SK-N-MC (cell line): ENCODE measurements at regions not wholly inside any gene's neighbourhood (a gene's known extent, or its start where the extent isn't known, plus 50 kb on each side); places are given as distances from the start of the nearest gene placed in this dataset.

ENCODE experiments used
- DNase-seq: peaks from one replicate; pipeline ENCODE4 v3.0.0-alpha.2; 2011; ENCODE audit warnings: low read depth, low spot score
- H3K27ac ChIP-seq: fragments of 200-600 bp; sonication (generic); 2 replicates; pipeline ENCODE4 v1.5.1; 2016; ENCODE audit warnings: mixed run types
- H3K36me3 ChIP-seq: fragments of 200-600 bp; sonication (generic); 2 replicates; pipeline ENCODE4 v1.6.1; 2017; ENCODE audit warnings: antibody characterized with exemption, low read length, mixed read lengths; ENCODE audit not compliant: insufficient read depth
- H3K4me3 ChIP-seq: fragments of 200-600 bp; sonication (generic); 2 replicates; pipeline ENCODE4 v1.5.1; 2016
- H3K9ac ChIP-seq: fragments of 200-600 bp; sonication (generic); 2 replicates; pipeline ENCODE4 v1.8.0; 2017; ENCODE audit warnings: mixed run types, mixed read lengths; ENCODE audit not compliant: insufficient read length
- H3K9me3 ChIP-seq: fragments of 200-600 bp; sonication (generic); 2 replicates; pipeline ENCODE4 v1.6.1; 2017; ENCODE audit warnings: low read depth, mild to moderate bottlenecking, antibody characterized with exemption, low read length, moderate library complexity, mixed read lengths
- EZH2 ChIP-seq: fragments of 200-600 bp; sonication (generic); IDR thresholded peaks from one replicate; pipeline ENCODE4 v1.6.1; 2017; ENCODE audit warnings: antibody characterized with exemption
- FOXP2 ChIP-seq: optimal IDR thresholded peaks from 2 replicates; pipeline ENCODE3; 2011; ENCODE audit warnings: mild to moderate bottlenecking, moderate library complexity; ENCODE audit not compliant: insufficient read depth; ENCODE audit errors: extremely low read length, control extremely low read depth
- POLR2AphosphoS5 ChIP-seq: IDR thresholded peaks from 2 replicates; pipeline ENCODE4 v1.6.1; 2012; ENCODE audit warnings: mild to moderate bottlenecking, low read depth, low read length, borderline replicate concordance

- peak; percentile 95 for DNase-seq
- TF ChIP-seq FOXP2 (no peak), POLR2AphosphoS5 (peak; percentile 54; the same call in 1 of the 2 replicates)
- Histone ChIP-seq H3K36me3 (no peaks in the 10 kb centered on the region), H3K9me3 (no peaks in the 10 kb centered on the region), H3K9ac (peak overlapping the region; percentile 30), H3K27ac (peak overlapping the region; percentile 96), H3K4me3 (peak overlapping the region; percentile 70)
Observed at GRCh38 chr6:132972971-132973370, 158.6 kb downstream of the RPS12 start.

- Histone ChIP-seq H3K4me3 (peak overlapping the region; percentile 70), H3K9ac (peak overlapping the region; percentile 32), H3K27ac (peak overlapping the region; percentile 96), H3K9me3 (no peaks in the 10 kb centered on the region), H3K36me3 (no peaks in the 10 kb centered on the region)
- no peak for DNase-seq
- no peak for TF ChIP-seq FOXP2
- TF ChIP-seq POLR2AphosphoS5, result no peak
- no peak for TF ChIP-seq EZH2
Observed at GRCh38 chr6:132973514-132973993, 159.2 kb downstream of the RPS12 start.

- no peaks in the 10 kb centered on the region for H3K36me3 ChIP-seq
- H3K27ac ChIP-seq, result peak overlapping the region; percentile 96; the same call in 1 of the 2 replicates
- no peak for TF ChIP-seq POLR2AphosphoS5
- TF ChIP-seq EZH2, result no peak
- no peak for TF ChIP-seq FOXP2
- no peak overlapping the region for H3K4me3 ChIP-seq
- no peak overlapping the region for H3K9ac ChIP-seq
- DNase-seq, result no peak
- H3K9me3 ChIP-seq, result no peaks in the 10 kb centered on the region
Observed at GRCh38 chr6:132974122-132974521, 159.8 kb downstream of the RPS12 start.

- no peak overlapping the region for H3K27ac ChIP-seq
- no peak overlapping the region for H3K4me3 ChIP-seq
- no peaks in the 10 kb centered on the region for H3K36me3 ChIP-seq
- no peak for DNase-seq
- no peak overlapping the region for H3K9ac ChIP-seq
- TF ChIP-seq POLR2AphosphoS5, result no peak
- TF ChIP-seq FOXP2, result no peak
- no peak for TF ChIP-seq EZH2
- no peaks in the 10 kb centered on the region for H3K9me3 ChIP-seq
Observed at GRCh38 chr6:132977413-132977812, 163.0 kb downstream of the RPS12 start.

- Histone ChIP-seq H3K4me3 (no peak overlapping the region), H3K36me3 (no peaks in the 10 kb centered on the region), H3K9me3 (no peaks in the 10 kb centered on the region), H3K9ac (no peak overlapping the region), H3K27ac (no peak overlapping the region)
- no peak for DNase-seq
- TF ChIP-seq EZH2 (no peak), POLR2AphosphoS5 (no peak), FOXP2 (no peak)
Observed at GRCh38 chr6:132978685-132979084, 164.3 kb downstream of the RPS12 start.

- TF ChIP-seq POLR2AphosphoS5 (no peak), EZH2 (no peak), FOXP2 (no peak)
- Histone ChIP-seq H3K9me3 (no peaks in the 10 kb centered on the region), H3K27ac (no peak overlapping the region), H3K9ac (no peak overlapping the region), H3K36me3 (no peaks in the 10 kb centered on the region), H3K4me3 (no peak overlapping the region)
- DNase-seq, result no peak
Observed at GRCh38 chr6:132993738-132994137, 179.4 kb downstream of the RPS12 start.

- no peak overlapping the region for H3K9ac ChIP-seq
- H3K36me3 ChIP-seq, result no peaks in the 10 kb centered on the region
- TF ChIP-seq POLR2AphosphoS5 (no peak), FOXP2 (no peak), EZH2 (no peak)
- no peak overlapping the region for H3K27ac ChIP-seq
- no peak overlapping the region for H3K4me3 ChIP-seq
- no peaks in the 10 kb centered on the region for H3K9me3 ChIP-seq
- no peak for DNase-seq
Observed at GRCh38 chr6:132995009-132995408, 180.6 kb downstream of the RPS12 start.

- no peaks in the 10 kb centered on the region for H3K36me3 ChIP-seq
- H3K9me3 ChIP-seq, result no peaks in the 10 kb centered on the region
- TF ChIP-seq FOXP2 (no peak), EZH2 (no peak), POLR2AphosphoS5 (no peak)
- H3K9ac ChIP-seq, result no peak overlapping the region
- no peak for DNase-seq
- H3K4me3 ChIP-seq, result no peak overlapping the region
- no peak overlapping the region for H3K27ac ChIP-seq
Observed at GRCh38 chr6:132995432-132995831, 181.1 kb downstream of the RPS12 start.

GRCh38 chr6:132998418-132998817 is 184.0 kb downstream of the RPS12 start:
- Histone ChIP-seq H3K9me3 (no peaks in the 10 kb centered on the region), H3K9ac (peak overlapping the region; percentile 11), H3K4me3 (peak overlapping the region; percentile 30; the same call in 1 of the 2 replicates), H3K36me3 (no peaks in the 10 kb centered on the region), H3K27ac (peak overlapping the region; percentile 70)
- peak; percentile 32 for DNase-seq
- TF ChIP-seq FOXP2 (no peak), POLR2AphosphoS5 (no peak), EZH2 (no peak)
